NT2/D1 (cell line): ENCODE measurements at regions not wholly inside any gene's neighbourhood (a gene's known extent, or its start where the extent isn't known, plus 50 kb on each side); places are given as distances from the start of the nearest gene placed in this dataset.

Source experiments
- DNase-seq: peaks from one replicate; pipeline ENCODE4 v3.0.0-alpha.2; 2011; ENCODE audit warnings: low read depth, low spot score
- H3K27me3 ChIP-seq: 2 replicates; pipeline ENCODE4 v1.6.0; 2011; ENCODE audit warnings: mild to moderate bottlenecking; ENCODE audit not compliant: insufficient read length, insufficient read depth
- H3K36me3 ChIP-seq: 2 replicates; pipeline ENCODE4 v1.6.1; 2011; ENCODE audit warnings: mild to moderate bottlenecking, low read length, mixed read lengths; ENCODE audit not compliant: insufficient read depth, insufficient read length
- H3K4me1 ChIP-seq: 2 replicates; pipeline ENCODE4 v1.5.1; 2011; ENCODE audit not compliant: insufficient read depth, insufficient read length
- H3K4me3 ChIP-seq: 2 replicates; pipeline ENCODE4 v1.5.1; 2011; ENCODE audit warnings: low read depth; ENCODE audit not compliant: insufficient read length
- H3K9ac ChIP-seq: 2 replicates; pipeline ENCODE4 v1.6.0; 2011; ENCODE audit warnings: low read depth; ENCODE audit not compliant: insufficient read length
- H3K9me3 ChIP-seq: 2 replicates; pipeline ENCODE4 v1.5.1; 2011; ENCODE audit warnings: mild to moderate bottlenecking, low read length; ENCODE audit not compliant: insufficient read depth
- SUZ12 ChIP-seq: IDR thresholded peaks from 2 replicates; pipeline ENCODE4 v1.6.1; 2011; ENCODE audit not compliant: insufficient read length, insufficient read depth; ENCODE audit errors: extremely low read depth
- YY1 ChIP-seq: IDR thresholded peaks from 2 replicates; pipeline ENCODE4 v1.6.1; 2011; ENCODE audit not compliant: insufficient read length, insufficient read depth
- ZNF274 ChIP-seq: IDR thresholded peaks from 2 replicates; pipeline ENCODE4 v1.6.1; 2011; ENCODE audit warnings: mild to moderate bottlenecking, low read depth, low read length

GRCh38 chr12:70091021-70091521 lies 152.2 kb upstream of the CNOT2 start:
- H3K4me1 ChIP-seq = no peaks in the 10 kb centered on the region
- no peak overlapping the region for H3K9ac ChIP-seq
- no peak overlapping the region for H3K4me3 ChIP-seq
- no peaks in the 10 kb centered on the region for H3K36me3 ChIP-seq
- TF ChIP-seq YY1 (no peak), ZNF274 (no peak), SUZ12 (no peak)
- no peak for DNase-seq
- no peaks in the 10 kb centered on the region for H3K9me3 ChIP-seq
- H3K27me3 ChIP-seq = no peaks in the 10 kb centered on the region

- Histone ChIP-seq H3K27me3 (no peaks in the 10 kb centered on the region), H3K4me3 (no peak overlapping the region), H3K4me1 (no peaks in the 10 kb centered on the region), H3K36me3 (no peaks in the 10 kb centered on the region), H3K9me3 (no peaks in the 10 kb centered on the region), H3K9ac (no peak overlapping the region)
- TF ChIP-seq YY1 (no peak), SUZ12 (no peak), ZNF274 (no peak)
- no peak for DNase-seq
These were observed 148.8 kb upstream of the CNOT2 start for GRCh38 chr12:70094467-70094866.

GRCh38 chr12:70096759-70097410 lies 146.3 kb upstream of the CNOT2 start:
- H3K9me3 ChIP-seq = no peaks in the 10 kb centered on the region
- TF ChIP-seq YY1 (no peak), ZNF274 (no peak), SUZ12 (no peak)
- DNase-seq = no peak

DNA sequence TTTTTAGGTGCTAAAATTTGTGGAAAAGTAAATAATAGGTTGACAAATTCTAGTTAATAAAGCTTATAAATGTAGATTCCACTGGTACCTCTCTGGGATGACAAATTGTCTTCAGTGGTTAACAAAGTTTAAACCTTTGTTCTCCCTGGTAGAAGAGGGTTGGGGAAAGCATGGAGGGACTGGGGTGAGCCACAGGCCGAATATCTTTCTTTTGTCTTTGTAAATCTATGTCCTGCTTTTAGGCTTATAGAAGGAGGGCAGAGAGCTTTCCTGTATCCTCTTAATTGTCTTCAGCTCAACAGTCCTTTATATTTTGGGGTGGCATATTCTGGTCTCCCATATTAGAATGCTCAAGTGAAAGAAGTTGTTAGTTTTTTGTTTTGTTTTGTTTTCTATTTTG lies 142.2 kb upstream of the CNOT2 start:
- Histone ChIP-seq H3K4me1 (no peaks in the 10 kb centered on the region), H3K27me3 (no peaks in the 10 kb centered on the region), H3K4me3 (no peak overlapping the region), H3K9ac (no peak overlapping the region), H3K36me3 (no peaks in the 10 kb centered on the region), H3K9me3 (no peaks in the 10 kb centered on the region)
- TF ChIP-seq YY1 (no peak), SUZ12 (no peak), ZNF274 (no peak)
- DNase-seq = no peak

More at GRCh38 chr12:70096759-70097410, 146.3 kb upstream of the CNOT2 start:
- no peaks in the 10 kb centered on the region for H3K27me3 ChIP-seq
- H3K36me3 ChIP-seq = no peaks in the 10 kb centered on the region
- H3K4me3 ChIP-seq = no peak overlapping the region
- H3K9ac ChIP-seq = no peak overlapping the region
- no peaks in the 10 kb centered on the region for H3K4me1 ChIP-seq

DNA sequence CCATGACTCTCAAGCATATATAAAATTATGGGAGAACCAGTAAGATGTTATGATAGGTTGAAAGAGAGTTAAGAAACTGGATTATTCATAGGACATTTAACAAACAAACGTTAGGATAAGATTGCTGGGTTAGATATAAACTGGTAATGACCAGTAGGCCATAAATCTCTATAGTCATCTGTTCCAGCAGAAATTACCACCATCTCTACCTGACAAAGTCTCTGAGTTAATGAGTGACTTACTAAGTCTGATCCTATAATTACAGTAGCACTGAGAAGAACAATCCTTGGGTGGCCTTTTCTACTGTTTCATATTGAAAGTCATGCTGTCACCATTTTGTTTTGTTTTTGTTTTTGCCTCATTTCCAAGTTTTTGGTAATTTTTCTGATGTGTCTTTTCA lies 136.9 kb upstream of the CNOT2 start:
- Histone ChIP-seq H3K27me3 (no peaks in the 10 kb centered on the region), H3K4me3 (no peak overlapping the region), H3K36me3 (no peaks in the 10 kb centered on the region), H3K9me3 (0 out of 2 replicates have a peak, but pooled peaks cover 4% of the 10 kb centered on the region), H3K9ac (no peak overlapping the region), H3K4me1 (no peaks in the 10 kb centered on the region)
- no peak for DNase-seq
- TF ChIP-seq YY1 (no peak), ZNF274 (no peak), SUZ12 (no peak)

- Histone ChIP-seq H3K4me3 (no peak overlapping the region), H3K9ac (no peak overlapping the region), H3K4me1 (no peaks in the 10 kb centered on the region), H3K36me3 (no peaks in the 10 kb centered on the region), H3K9me3 (0 out of 2 replicates have a peak, but pooled peaks cover 10% of the 10 kb centered on the region), H3K27me3 (no peaks in the 10 kb centered on the region)
- no peak for DNase-seq
- TF ChIP-seq SUZ12 = no peak
- TF ChIP-seq YY1 = no peak
- TF ChIP-seq ZNF274 = no peak
These were observed 133.1 kb upstream of the CNOT2 start for GRCh38 chr12:70110085-70110484.

GRCh38 chr12:70117670-70118069 lies 125.6 kb upstream of the CNOT2 start:
- no peaks in the 10 kb centered on the region for H3K36me3 ChIP-seq
- H3K9ac ChIP-seq = no peak overlapping the region
- no peak overlapping the region for H3K4me3 ChIP-seq
- peaks cover 1% of the 10 kb centered on the region for H3K4me1 ChIP-seq
- no peak for TF ChIP-seq ZNF274
- no peak for TF ChIP-seq SUZ12
- TF ChIP-seq YY1 = no peak
- no peaks in the 10 kb centered on the region for H3K27me3 ChIP-seq
- H3K9me3 ChIP-seq = no peaks in the 10 kb centered on the region
- no peak for DNase-seq
